C4-2B (cell line): ENCODE measurements at regions not wholly inside any gene's neighbourhood (a gene's known extent, or its start where the extent isn't known, plus 50 kb on each side); places are given as distances from the start of the nearest gene placed in this dataset.

Experiments
- H3K27ac ChIP-seq: fragments of 450-650 bp; 2 replicates; pipeline ENCODE4 v1.5.1; 2017
- ZFX ChIP-seq: fragments of 450-650 bp; IDR thresholded peaks from 2 replicates; pipeline ENCODE4 v1.6.1; 2017
- TF ChIP-seq, protein P1 (sequence below): fragments of 450-650 bp; conservative IDR thresholded peaks from 2 replicates; pipeline ENCODE4 v1.5.1; 2017; ENCODE audit warnings: mild to moderate bottlenecking

DNA sequence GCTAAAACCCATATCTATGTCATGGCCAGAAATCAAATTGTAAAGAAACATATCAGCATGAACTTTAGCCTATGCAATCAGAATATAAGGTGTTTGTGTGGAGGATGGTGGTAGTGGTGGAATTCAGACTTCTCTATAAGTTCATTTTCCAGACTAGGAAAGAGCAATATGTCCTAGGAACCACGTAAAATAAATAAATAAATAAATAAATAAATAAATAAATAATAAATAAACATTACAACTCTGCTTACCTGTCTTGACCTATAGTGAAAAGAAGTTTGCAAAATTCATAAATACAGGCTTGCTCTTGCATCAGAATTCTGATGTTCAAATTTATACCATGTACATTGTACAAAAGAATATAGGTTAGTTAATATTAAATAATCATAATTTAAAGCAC, 1382.6 kb upstream of the ADGRL2 start:
- TF ChIP-seq, protein P1, sequence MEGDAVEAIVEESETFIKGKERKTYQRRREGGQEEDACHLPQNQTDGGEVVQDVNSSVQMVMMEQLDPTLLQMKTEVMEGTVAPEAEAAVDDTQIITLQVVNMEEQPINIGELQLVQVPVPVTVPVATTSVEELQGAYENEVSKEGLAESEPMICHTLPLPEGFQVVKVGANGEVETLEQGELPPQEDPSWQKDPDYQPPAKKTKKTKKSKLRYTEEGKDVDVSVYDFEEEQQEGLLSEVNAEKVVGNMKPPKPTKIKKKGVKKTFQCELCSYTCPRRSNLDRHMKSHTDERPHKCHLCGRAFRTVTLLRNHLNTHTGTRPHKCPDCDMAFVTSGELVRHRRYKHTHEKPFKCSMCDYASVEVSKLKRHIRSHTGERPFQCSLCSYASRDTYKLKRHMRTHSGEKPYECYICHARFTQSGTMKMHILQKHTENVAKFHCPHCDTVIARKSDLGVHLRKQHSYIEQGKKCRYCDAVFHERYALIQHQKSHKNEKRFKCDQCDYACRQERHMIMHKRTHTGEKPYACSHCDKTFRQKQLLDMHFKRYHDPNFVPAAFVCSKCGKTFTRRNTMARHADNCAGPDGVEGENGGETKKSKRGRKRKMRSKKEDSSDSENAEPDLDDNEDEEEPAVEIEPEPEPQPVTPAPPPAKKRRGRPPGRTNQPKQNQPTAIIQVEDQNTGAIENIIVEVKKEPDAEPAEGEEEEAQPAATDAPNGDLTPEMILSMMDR: no peak
- no peak for TF ChIP-seq ZFX
- H3K27ac ChIP-seq: no peak overlapping the region

DNA sequence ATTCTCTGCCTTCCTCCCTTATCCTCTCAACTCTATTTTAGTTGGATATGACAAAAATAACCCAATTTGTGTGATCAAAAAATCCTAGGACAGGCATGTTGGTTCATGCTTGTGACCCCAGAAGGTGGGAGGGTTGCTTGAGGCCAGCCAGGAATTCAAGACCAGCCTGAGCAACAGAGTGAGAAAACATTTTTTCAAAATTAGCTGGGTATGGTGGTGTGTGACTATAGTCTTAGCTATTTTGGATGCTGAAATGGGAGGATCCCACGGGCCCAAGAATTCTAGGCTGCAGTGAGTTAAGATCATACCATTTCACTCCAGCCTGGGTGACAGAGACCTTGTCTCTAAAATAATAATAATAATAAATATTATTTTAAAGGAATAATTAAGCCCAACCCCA, 1383.1 kb upstream of the ADGRL2 start:
- TF ChIP-seq, protein P1: no peak
- TF ChIP-seq ZFX: no peak
- no peak overlapping the region for H3K27ac ChIP-seq

DNA sequence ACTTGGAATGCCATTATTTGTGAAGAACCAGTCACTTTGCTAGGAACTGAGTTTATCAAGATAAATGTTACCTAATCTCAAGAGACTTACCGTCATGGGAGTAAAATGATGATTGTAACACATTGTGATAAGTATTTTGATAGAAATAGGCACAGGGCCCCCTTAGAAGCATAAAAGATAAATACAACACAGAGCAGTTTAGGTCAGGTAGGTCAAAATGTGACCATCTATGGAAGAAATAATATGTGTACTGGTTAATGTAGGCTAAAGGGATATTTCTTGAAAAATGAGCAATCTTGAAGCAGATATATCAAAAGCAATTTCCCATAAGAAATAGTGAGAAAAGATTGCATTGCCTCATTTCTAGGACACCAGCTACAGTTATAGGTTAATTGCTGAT, 1386.8 kb upstream of the ADGRL2 start:
- TF ChIP-seq, protein P1: no peak
- no peak for TF ChIP-seq ZFX
- no peak overlapping the region for H3K27ac ChIP-seq

DNA sequence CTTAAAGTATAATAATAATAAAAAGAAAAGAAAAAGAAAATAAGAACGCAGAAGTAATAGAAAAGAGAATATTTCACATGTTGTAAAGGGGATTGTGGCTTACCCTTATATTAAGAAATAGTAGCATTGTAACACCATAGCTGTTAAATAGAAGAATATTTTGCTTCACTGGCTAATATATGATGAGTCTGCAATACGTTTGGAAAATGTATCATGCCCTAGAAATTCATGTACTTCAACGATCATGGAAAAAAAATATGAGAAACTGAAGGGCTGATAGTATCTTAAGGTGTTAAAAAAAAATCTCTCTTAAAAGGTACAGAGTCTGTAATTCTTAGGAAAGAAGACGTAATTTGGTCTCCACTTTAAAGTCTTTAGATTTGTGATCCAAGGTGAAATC, 1390.5 kb upstream of the ADGRL2 start:
- no peak overlapping the region for H3K27ac ChIP-seq
- TF ChIP-seq, protein P1: no peak
- TF ChIP-seq ZFX: no peak

DNA sequence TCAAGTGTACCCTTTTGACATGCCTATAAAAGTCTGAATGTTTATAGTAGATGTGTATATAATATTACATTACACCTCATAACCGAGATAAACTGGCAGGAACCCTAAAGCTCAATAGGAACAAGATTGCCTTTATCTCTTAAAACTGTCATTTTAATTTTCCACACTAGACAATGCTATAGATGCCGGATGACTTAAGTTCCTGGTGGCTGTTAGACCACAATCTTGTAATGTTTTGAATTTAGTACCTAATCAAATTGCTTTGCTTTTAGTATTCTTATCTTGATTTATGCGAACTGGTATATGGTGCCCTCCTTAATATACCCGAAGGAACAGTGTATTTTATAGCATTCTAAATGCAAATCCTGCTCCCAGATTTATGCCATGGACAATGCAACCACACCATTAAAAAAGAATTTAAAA, 1397.0 kb upstream of the ADGRL4 start:
- TF ChIP-seq, protein P1: no peak
- TF ChIP-seq ZFX: no peak
- peak overlapping the region; percentile 61; the same call in 1 of the 2 replicates for H3K27ac ChIP-seq

DNA sequence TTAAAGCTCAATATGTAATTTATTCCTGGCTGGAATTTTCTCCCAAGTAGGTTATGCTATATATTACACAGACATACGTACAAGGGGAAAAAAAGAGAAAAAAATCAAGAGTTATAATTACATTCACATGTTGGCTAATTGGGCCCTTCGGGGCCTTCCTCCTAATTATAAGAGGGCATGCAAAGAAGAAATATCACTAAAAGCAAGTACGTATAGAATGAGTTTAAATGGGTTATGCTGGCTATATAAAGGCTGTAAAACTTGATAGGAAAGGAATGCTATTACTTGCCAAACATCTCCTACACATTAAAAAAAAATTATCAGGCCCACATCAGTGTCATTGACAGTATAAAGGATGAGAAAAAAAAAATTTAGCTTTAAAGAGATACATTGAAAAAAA, 1396.1 kb upstream of the ADGRL4 start:
- H3K27ac ChIP-seq: no peak overlapping the region
- TF ChIP-seq ZFX: no peak
- TF ChIP-seq, protein P1: no peak

DNA sequence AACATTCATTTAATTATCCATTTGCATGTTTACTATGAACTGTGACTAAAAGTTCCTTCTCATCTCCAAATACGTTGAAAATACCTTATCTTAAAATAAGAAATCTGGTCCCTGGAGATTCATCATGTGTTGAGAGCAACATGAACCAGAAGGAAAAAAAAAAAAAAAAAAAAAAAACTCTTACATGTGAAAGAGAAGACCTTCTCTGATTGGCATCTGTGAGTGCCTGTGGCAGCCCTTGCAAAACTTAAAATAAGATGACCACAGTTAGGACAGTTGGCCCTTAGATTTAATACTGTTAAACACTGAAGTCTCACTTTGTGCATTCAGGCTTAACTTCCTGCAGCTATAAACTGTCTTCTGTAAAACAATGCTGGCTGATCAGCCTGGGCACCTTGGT, 1395.2 kb upstream of the ADGRL4 start:
- TF ChIP-seq, protein P1: no peak
- TF ChIP-seq ZFX: no peak
- peak overlapping the region; percentile 42; the same call in 1 of the 2 replicates for H3K27ac ChIP-seq
